HCT116 (cell line): ENCODE measurements at regions not wholly inside any gene's neighbourhood (a gene's known extent, or its start where the extent isn't known, plus 50 kb on each side); places are given as distances from the start of the nearest gene placed in this dataset.
"Not testable (repeated sequence)": the region's sequence is repeated elsewhere in the genome, so short reads cannot be mapped to it uniquely, and the experiment has no call there.

Experiments
- ATAC-seq: fragments of 200-7000 bp; cut with Tn5 transposase; 2 replicates; pipeline ENCODE4 v1.9.1; 2020; ENCODE audit warnings: mild to moderate bottlenecking, moderate library complexity
- BruUV-seq: library from RNA; stranded (reverse); fragments of 400-500 nt; replicated peaks from 2 replicates; lab custom pipeline; 2021; lab: Mats Ljungman, UMichigan
- CTCF ChIA-PET: fragments of 300-600 bp; sonication (Branson Sonifier 250); formaldehyde crosslinking; loops from one replicate; lab custom pipeline; 2021; ENCODE audit warnings: antibody characterized with exemption; lab: Charles Lee
- POLR2A ChIA-PET: fragments of 300-600, 350-600 bp; sonication (Branson Sonifier 250); formaldehyde crosslinking; loops from one replicate; lab custom pipeline; 2021; ENCODE audit warnings: antibody characterized with exemption; lab: Charles Lee
- RAD21 ChIA-PET, 2 experiments: fragments of 300-600 bp; sonication (Branson Sonifier 250); formaldehyde crosslinking; loops; one replicate each; lab custom pipeline; 2023; ENCODE audit warnings: low total read pairs in 2 of 2; ENCODE audit not compliant: uncharacterized antibody in 2 of 2, unreplicated experiment in 2 of 2, low non-redundant PET in 1 of 2; lab: Charles Lee
- DNase-seq: peaks from one replicate; pipeline ENCODE4 v3.0.0-alpha.2; 2010; ENCODE audit warnings: low read depth, low spot score
- H2AFZ ChIP-seq: fragments of 200-600 bp; shearing (Covaris generic), sonication (generic); 2 replicates; pipeline ENCODE4 v1.6.1; 2017; ENCODE audit warnings: low read depth, mixed run types, mixed read lengths, antibody characterized with exemption, low read length; ENCODE audit not compliant: poor library complexity, severe bottlenecking
- H3K27ac ChIP-seq: 2 replicates; pipeline ENCODE4 v1.5.1; 2012; ENCODE audit warnings: low read depth, low read length
- H3K27me3 ChIP-seq: fragments of 200-600 bp; sonication (generic); 2 replicates; pipeline ENCODE4 v1.6.1; 2016; ENCODE audit warnings: mixed run types, low read length, mixed read lengths; ENCODE audit not compliant: insufficient read depth
- H3K36me3 ChIP-seq, 2 experiments: fragments of 200-500 bp in 1 of 2; fragments of 200-600 bp in 1 of 2; sonication (Bioruptor generic) in 1 of 2; sonication (generic) in 1 of 2; 2 replicates each; pipeline versions ENCODE4 v1.5.1 to v1.6.1; 2014 to 2016; ENCODE audit warnings: low read length in 2 of 2, inconsistent platforms in 1 of 2, mixed read lengths in 1 of 2, mixed run types in 1 of 2; ENCODE audit not compliant: insufficient read depth in 2 of 2, control insufficient read depth in 1 of 2
- H3K4me1 ChIP-seq, 2 experiments: fragments of 200-600 bp in 1 of 2; sonication (generic) in 1 of 2; 2 replicates each; pipeline versions ENCODE4 v1.5.1 to v1.6.1; 2012 to 2017; ENCODE audit warnings: low read length in 2 of 2, inconsistent platforms in 1 of 2, mild to moderate bottlenecking in 1 of 2, mixed read lengths in 1 of 2, mixed run types in 1 of 2, moderate library complexity in 1 of 2; ENCODE audit not compliant: insufficient read depth in 2 of 2, control insufficient read depth in 1 of 2
- H3K4me2 ChIP-seq: fragments of 200-600 bp; sonication (generic); 2 replicates; pipeline ENCODE4 v1.6.1; 2017; ENCODE audit warnings: mixed run types, low read length, mixed read lengths
- H3K4me3 ChIP-seq, 2 experiments: fragments of 200-600 bp in 1 of 2; sonication (generic) in 1 of 2; replicated peaks in 1 of 2; 2 replicates each; pipeline ENCODE4 v1.5.1; 2011 to 2016; ENCODE audit warnings: low read length in 2 of 2, control low read depth in 1 of 2, low read depth in 1 of 2, mild to moderate bottlenecking in 1 of 2, mixed read lengths in 1 of 2, mixed run types in 1 of 2
- H3K79me2 ChIP-seq: fragments of 200-600 bp; sonication (generic); 2 replicates; pipeline ENCODE4 v1.6.1; 2017; ENCODE audit warnings: mild to moderate bottlenecking, mixed run types, low read length, moderate library complexity, mixed read lengths; ENCODE audit not compliant: insufficient read depth
- H3K9ac ChIP-seq: fragments of 200-600 bp; sonication (generic); 2 replicates; pipeline ENCODE4 v1.6.1; 2016; ENCODE audit warnings: low read length, mixed read lengths
- H3K9me2 ChIP-seq: fragments of 200-600 bp; sonication (generic), shearing (Covaris generic); 2 replicates; pipeline ENCODE4 v1.6.1; 2017; ENCODE audit warnings: mixed run types, mild to moderate bottlenecking, moderate library complexity; ENCODE audit not compliant: insufficient read depth
- H3K9me3 ChIP-seq, 2 experiments: fragments of 200-500 bp in 1 of 2; fragments of 200-600 bp in 1 of 2; sonication (Bioruptor generic) in 1 of 2; sonication (generic) in 1 of 2; 2 replicates each; pipeline ENCODE4 v1.6.1; 2014 to 2017; ENCODE audit warnings: low read length in 2 of 2, mixed read lengths in 2 of 2, inconsistent platforms in 1 of 2, low read depth in 1 of 2, mild to moderate bottlenecking in 1 of 2, mixed run types in 1 of 2, moderate library complexity in 1 of 2; ENCODE audit not compliant: control insufficient read depth in 1 of 2, insufficient read depth in 1 of 2
- H4K20me1 ChIP-seq: fragments of 200-600 bp; sonication (generic), shearing (Covaris generic); 2 replicates; pipeline ENCODE4 v1.6.1; 2017; ENCODE audit warnings: mixed run types, mild to moderate bottlenecking, moderate library complexity; ENCODE audit not compliant: insufficient read depth
- ATF3 ChIP-seq: IDR thresholded peaks from 2 replicates; pipeline ENCODE4 v1.6.1; 2012
- CBX3 ChIP-seq: IDR thresholded peaks from 2 replicates; pipeline ENCODE4 v1.6.1; 2012; ENCODE audit warnings: low read depth
- EGR1 ChIP-seq: IDR thresholded peaks from 2 replicates; pipeline ENCODE4 v1.6.1; 2012; ENCODE audit warnings: low read depth
- ELF1 ChIP-seq: IDR thresholded peaks from 2 replicates; pipeline ENCODE4 v1.6.1; 2012; ENCODE audit warnings: low read depth, borderline replicate concordance
- EZH2 ChIP-seq: fragments of 200-600 bp; sonication (generic); IDR thresholded peaks from 2 replicates; pipeline ENCODE4 v1.6.1; 2017; ENCODE audit warnings: antibody characterized with exemption, mixed run types
- FOSL1 ChIP-seq: IDR thresholded peaks from 2 replicates; pipeline ENCODE4 v1.6.1; 2012; ENCODE audit warnings: low read depth
- JUND ChIP-seq: IDR thresholded peaks from 2 replicates; pipeline ENCODE4 v1.6.1; 2012
- POLR2A ChIP-seq: IDR thresholded peaks from 2 replicates; pipeline ENCODE4 v1.7.0; 2011; ENCODE audit warnings: borderline replicate concordance; ENCODE audit not compliant: insufficient read depth, insufficient read length; ENCODE audit errors: extremely low read depth
- POLR2AphosphoS5 ChIP-seq: IDR thresholded peaks from 2 replicates; pipeline ENCODE4 v1.6.1; 2011; ENCODE audit warnings: mild to moderate bottlenecking, low read depth, low read length, moderate library complexity
- RAD21 ChIP-seq: IDR thresholded peaks from 2 replicates; pipeline ENCODE4 v1.6.1; 2012; ENCODE audit warnings: low read depth, mild to moderate bottlenecking
- SIN3A ChIP-seq: IDR thresholded peaks from 2 replicates; pipeline ENCODE4 v1.6.1; 2012; ENCODE audit warnings: low read depth
- SP1 ChIP-seq: IDR thresholded peaks from 2 replicates; pipeline ENCODE4 v1.6.1; 2012; ENCODE audit warnings: low read depth
- SRF ChIP-seq: IDR thresholded peaks from 2 replicates; pipeline ENCODE4 v1.6.1; 2012; ENCODE audit warnings: low read depth
- TCF7L2 ChIP-seq: IDR thresholded peaks from 2 replicates; pipeline ENCODE4 v1.7.0; 2011; ENCODE audit warnings: borderline replicate concordance, inconsistent platforms; ENCODE audit not compliant: insufficient read depth, insufficient read length; ENCODE audit errors: extremely low read depth
- ZBTB33 ChIP-seq: IDR thresholded peaks from 2 replicates; pipeline ENCODE4 v1.6.1; 2011; ENCODE audit warnings: mild to moderate bottlenecking, low read length, moderate library complexity; ENCODE audit not compliant: insufficient replicate concordance; ENCODE audit errors: extremely low read depth
- intact Hi-C: fragments of 100-400 bp; cut with micrococcal nuclease; formaldehyde crosslinking; loops from 2 replicates; pipeline ENCODE4 v1.10.0; 2022

GRCh38 chr14:86739761-86740160, 1209.8 kb downstream of the FLRT2 start:
- Histone ChIP-seq H3K4me3 (no peak overlapping the region), H3K9me3 (peaks cover 0 to 4% of the 10 kb centered on the region in 2 experiments; a peak in 2 of 4 replicates), H3K36me3 (no peaks in the 10 kb centered on the region), H3K79me2 (no peaks in the 10 kb centered on the region)
- DNase-seq: no peak
- BruUV-seq: no TSS peak
- intact Hi-C loops: no loop called here
- TF ChIP-seq POLR2A: no peak
- no peak for TF ChIP-seq EZH2
- TF ChIP-seq ATF3: no peak
- no peak for TF ChIP-seq ZBTB33
- TF ChIP-seq TCF7L2: no peak
- TF ChIP-seq FOSL1: no peak
- no peak for TF ChIP-seq ELF1
- no peak for TF ChIP-seq CBX3
- TF ChIP-seq POLR2AphosphoS5: no peak
- TF ChIP-seq SIN3A: no peak
- no peak for TF ChIP-seq JUND
- no peak for TF ChIP-seq SRF
- TF ChIP-seq SP1: no peak
- no peak for TF ChIP-seq RAD21
- TF ChIP-seq EGR1: no peak
- TF ChIP-seq, all 23 proteins: peak for 0
- POLR2A ChIA-PET: no interaction called here
- Histone ChIP-seq H3K27me3 (no peaks in the 10 kb centered on the region), H3K4me1 (no peaks in the 10 kb centered on the region), H3K9ac (no peak overlapping the region), H4K20me1 (no peaks in the 10 kb centered on the region), H3K27ac (no peak overlapping the region), H3K9me2 (no peaks in the 10 kb centered on the region), H2AFZ (no peak overlapping the region), H3K4me2 (no peak overlapping the region)
- no peak for ATAC-seq
- RAD21 ChIA-PET: no interaction called here
- CTCF ChIA-PET: no interaction called here

GRCh38 chr14:86731427-86731826, 1201.5 kb downstream of the FLRT2 start:
- ATAC-seq, intact Hi-C loops, H3K9ac ChIP-seq, POLR2A ChIA-PET, H3K4me1 ChIP-seq, H3K27me3 ChIP-seq, BruUV-seq, H3K9me2 ChIP-seq, CTCF ChIA-PET, RAD21 ChIA-PET, H2AFZ ChIP-seq, H4K20me1 ChIP-seq, DNase-seq, H3K4me3 ChIP-seq, H3K36me3 ChIP-seq, H3K27ac ChIP-seq, H3K4me2 ChIP-seq, H3K79me2 ChIP-seq: not testable (repeated sequence)
- H3K9me3 ChIP-seq: peaks cover 0 to 14% of the 10 kb centered on the region in 2 experiments; a peak in 1 of 4 replicates
